ENCODE measurements at regions not wholly inside any gene's neighbourhood (a gene's known extent, or its start where the extent isn't known, plus 50 kb on each side); places are given as distances from the start of the nearest gene placed in this dataset.

- no peaks in the 10 kb centered on the region for H3K27me3 Mint-ChIP-seq (ENCODE audit: unreplicated experiment)
- intact Hi-C loops (cut with micrococcal nuclease; ENCODE audit: unreplicated experiment), result no loop called here
- CTCF ChIA-PET, result no interaction called here
- no peak for DNase-seq
- no peak overlapping the region for H3K4me3 Mint-ChIP-seq (ENCODE audit: low read depth, unreplicated experiment)
- H3K36me3 Mint-ChIP-seq (ENCODE audit: insufficient read depth, unreplicated experiment), result no peaks in the 10 kb centered on the region
- peaks cover 6% of the 10 kb centered on the region for H3K4me1 Mint-ChIP-seq (ENCODE audit: low read depth, unreplicated experiment)
- BruUV-seq (replicated peaks), result no TSS peak
- H3K9me3 Mint-ChIP-seq (ENCODE audit: low read depth, unreplicated experiment), result no peaks in the 10 kb centered on the region
- no peak for TF ChIP-seq CTCF (IDR thresholded peaks at IDR 0.05; ENCODE audit: unreplicated experiment)
- H3K27ac Mint-ChIP-seq (ENCODE audit: unreplicated experiment), result no peak overlapping the region
These were observed 245.6 kb upstream of the ZC3H12C start for GRCh38 chr11:109847621-109848020.

DNA sequence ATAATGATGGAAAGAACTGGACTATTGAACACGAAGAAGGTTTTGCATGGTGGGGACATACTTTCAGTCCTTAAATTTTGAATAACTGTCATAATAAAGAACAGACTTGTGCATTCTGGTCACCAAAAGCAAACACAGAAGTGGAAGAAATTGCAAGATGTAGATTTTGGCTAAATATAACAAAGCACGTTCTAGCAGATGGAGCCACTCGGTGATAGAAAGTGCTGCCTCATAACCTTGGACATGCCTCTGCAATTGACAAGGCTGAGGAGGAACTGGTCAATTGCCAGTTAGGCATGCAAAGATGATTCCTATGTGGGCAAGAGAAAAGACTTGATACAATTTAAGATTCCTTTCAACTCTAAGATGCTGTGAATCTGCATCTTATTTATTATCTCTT, 244.1 kb upstream of the ZC3H12C start:
- Mint-ChIP-seq H3K36me3 (ENCODE audit: insufficient read depth, unreplicated experiment) (no peaks in the 10 kb centered on the region), H3K4me1 (ENCODE audit: low read depth, unreplicated experiment) (peaks cover 6% of the 10 kb centered on the region), H3K9me3 (ENCODE audit: low read depth, unreplicated experiment) (no peaks in the 10 kb centered on the region), H3K27me3 (ENCODE audit: unreplicated experiment) (no peaks in the 10 kb centered on the region), H3K4me3 (ENCODE audit: low read depth, unreplicated experiment) (no peak overlapping the region), H3K27ac (ENCODE audit: unreplicated experiment) (no peak overlapping the region)
- intact Hi-C loops (cut with micrococcal nuclease; ENCODE audit: unreplicated experiment), result no loop called here
- DNase-seq, result no peak
- BruUV-seq (replicated peaks), result no TSS peak
- TF ChIP-seq CTCF (IDR thresholded peaks at IDR 0.05; ENCODE audit: unreplicated experiment), result no peak
- CTCF ChIA-PET, result no interaction called here

GRCh38 chr11:109849946-109850345, 243.2 kb upstream of the ZC3H12C start:
- Mint-ChIP-seq H3K4me1 (ENCODE audit: low read depth, unreplicated experiment) (peaks cover 6% of the 10 kb centered on the region), H3K4me3 (ENCODE audit: low read depth, unreplicated experiment) (no peak overlapping the region), H3K27ac (ENCODE audit: unreplicated experiment) (no peak overlapping the region), H3K36me3 (ENCODE audit: insufficient read depth, unreplicated experiment) (no peaks in the 10 kb centered on the region), H3K27me3 (ENCODE audit: unreplicated experiment) (no peaks in the 10 kb centered on the region), H3K9me3 (ENCODE audit: low read depth, unreplicated experiment) (no peaks in the 10 kb centered on the region)
- intact Hi-C loops (cut with micrococcal nuclease; ENCODE audit: unreplicated experiment), result loop anchor here (10.0 kb wide), 2 partner anchors 525 to 585 kb away; no protein-coding TSS in a partner anchor
- no TSS peak for BruUV-seq (replicated peaks)
- CTCF ChIA-PET, result no interaction called here
- DNase-seq, result no peak
- no peak for TF ChIP-seq CTCF (IDR thresholded peaks at IDR 0.05; ENCODE audit: unreplicated experiment)

DNA sequence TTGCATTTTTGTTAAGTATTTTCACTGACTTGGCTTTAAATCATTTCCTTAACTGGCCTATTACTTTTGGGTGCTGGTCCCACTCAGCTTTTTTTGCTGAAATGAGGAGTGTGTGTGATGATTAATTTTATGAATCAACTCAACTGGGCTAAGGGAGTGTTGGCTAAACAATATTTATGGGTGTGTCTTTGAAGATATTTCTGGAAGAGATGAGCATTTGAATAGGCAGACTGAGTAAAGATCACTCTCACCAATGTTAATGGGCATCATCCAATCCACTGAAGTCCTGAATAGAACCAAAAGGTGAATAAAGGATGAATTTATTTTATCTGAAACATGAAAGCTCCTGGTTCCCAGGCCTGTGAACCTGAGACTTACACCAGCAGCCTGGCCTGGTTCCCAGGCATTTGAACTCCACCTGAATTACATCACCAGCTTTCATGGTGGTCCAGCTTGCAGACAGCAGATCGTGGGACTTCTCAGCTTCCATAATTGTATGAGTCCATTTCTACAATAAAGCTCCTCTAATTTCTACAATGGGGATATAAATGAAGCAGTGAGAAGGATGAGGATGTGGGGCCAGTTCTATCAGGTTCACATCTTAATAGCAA, 241.3 kb upstream of the ZC3H12C start:
- peaks cover 6% of the 10 kb centered on the region for H3K4me1 Mint-ChIP-seq (ENCODE audit: low read depth, unreplicated experiment)
- no peaks in the 10 kb centered on the region for H3K36me3 Mint-ChIP-seq (ENCODE audit: insufficient read depth, unreplicated experiment)
- H3K4me3 Mint-ChIP-seq (ENCODE audit: low read depth, unreplicated experiment), result no peak overlapping the region
- no peaks in the 10 kb centered on the region for H3K27me3 Mint-ChIP-seq (ENCODE audit: unreplicated experiment)
- no peak for DNase-seq
- H3K27ac Mint-ChIP-seq (ENCODE audit: unreplicated experiment), result no peak overlapping the region
- H3K9me3 Mint-ChIP-seq (ENCODE audit: low read depth, unreplicated experiment), result no peaks in the 10 kb centered on the region
- CTCF ChIA-PET, result interaction anchor here (2.3 kb wide), 1 partner anchor 87 kb away, joined by 22 read pairs; no protein-coding TSS in a partner anchor
- BruUV-seq (replicated peaks), result no TSS peak
- TF ChIP-seq CTCF (IDR thresholded peaks at IDR 0.05; ENCODE audit: unreplicated experiment), result no peak
- intact Hi-C loops (cut with micrococcal nuclease; ENCODE audit: unreplicated experiment), result loop anchor here (2.0 to 10.0 kb wide), 3 partner anchors 123 to 583 kb away; no protein-coding TSS in a partner anchor

Measured in Calu3 (cell line).